Naive thymus-derived CD4-positive, alpha-beta T cell (primary cell): ENCODE measurements at regions not wholly inside any gene's neighbourhood (a gene's known extent, or its start where the extent isn't known, plus 50 kb on each side); places are given as distances from the start of the nearest gene placed in this dataset.

ENCODE experiments used
- ATAC-seq: fragments of 150-1000 bp; cut with Tn5 transposase; 2 replicates; pipeline ENCODE4 v1.10.0; 2021; ENCODE audit warnings: mild to moderate bottlenecking, moderate library complexity
- CTCF ChIA-PET: fragments of 350-600 bp; sonication (Branson Sonifier 250); formaldehyde crosslinking; loops from one replicate; lab custom pipeline; 2021; ENCODE audit warnings: antibody characterized with exemption; lab: Charles Lee
- POLR2A ChIA-PET: fragments of 350-600 bp; sonication (Branson Sonifier 250); formaldehyde crosslinking; loops from one replicate; lab custom pipeline; 2021; ENCODE audit warnings: antibody characterized with exemption, inconsistent platforms; lab: Charles Lee
- DNase-seq, 9 donors: peaks; one replicate each; pipeline versions ENCODE4 v3.0.0 to v3.0.0-alpha.2; 2020 to 2022; ENCODE audit warnings: mixed read lengths in 1 of 9
- H3K27ac ChIP-seq: one replicate; pipeline ENCODE4 v1.7.0; 2013; ENCODE audit warnings: mild to moderate bottlenecking, low read depth, low read length, moderate library complexity
- H3K27me3 ChIP-seq, 2 donors: one replicate each; pipeline ENCODE4 v1.7.0; 2013; ENCODE audit warnings: low read length in 2 of 2, mild to moderate bottlenecking in 2 of 2, moderate library complexity in 2 of 2; ENCODE audit not compliant: control insufficient read depth in 2 of 2, insufficient read depth in 2 of 2
- H3K36me3 ChIP-seq, 3 experiments: 1 replicate in 2 of 3; 2 replicates in 1 of 3; pipeline ENCODE4 v1.7.0; 2013; ENCODE audit warnings: low read length in 3 of 3, mild to moderate bottlenecking in 3 of 3, moderate library complexity in 1 of 3; ENCODE audit not compliant: insufficient read depth in 3 of 3, control insufficient read depth in 2 of 3
- H3K4me1 ChIP-seq, 2 donors: one replicate each; pipeline ENCODE4 v1.7.0; 2013; ENCODE audit warnings: low read length in 2 of 2, mild to moderate bottlenecking in 2 of 2, moderate library complexity in 1 of 2; ENCODE audit not compliant: control insufficient read depth in 2 of 2, insufficient read depth in 2 of 2
- H3K4me3 ChIP-seq: 2 replicates; pipeline ENCODE4 v1.7.0; 2013; ENCODE audit warnings: mild to moderate bottlenecking, low read length
- H3K9me3 ChIP-seq, 3 experiments: 1 replicate in 2 of 3; 2 replicates in 1 of 3; pipeline ENCODE4 v1.7.0; 2013; ENCODE audit warnings: low read length in 3 of 3; ENCODE audit not compliant: control insufficient read depth in 2 of 3
- H3K27ac Mint-ChIP-seq, 9 donors: one replicate each; pipeline ENCODE4 v1.8.0; 2020 to 2022; ENCODE audit warnings: mixed read lengths in 9 of 9, mild to moderate bottlenecking in 8 of 9, moderate library complexity in 5 of 9, inconsistent platforms in 2 of 9
- H3K27me3 Mint-ChIP-seq, 5 donors: one replicate each; pipeline ENCODE4 v1.8.0; 2021 to 2022; ENCODE audit warnings: mixed read lengths in 5 of 5, mild to moderate bottlenecking in 1 of 5
- H3K36me3 Mint-ChIP-seq, 5 donors: one replicate each; pipeline ENCODE4 v1.8.0; 2020 to 2022; ENCODE audit warnings: mixed read lengths in 5 of 5, mild to moderate bottlenecking in 3 of 5, inconsistent platforms in 1 of 5
- H3K4me1 Mint-ChIP-seq, 7 donors: one replicate each; pipeline ENCODE4 v1.8.0; 2020 to 2022; ENCODE audit warnings: mixed read lengths in 7 of 7, mild to moderate bottlenecking in 3 of 7, inconsistent platforms in 1 of 7
- H3K4me3 Mint-ChIP-seq, 10 donors: one replicate each; pipeline ENCODE4 v1.8.0; 2020 to 2022; ENCODE audit warnings: mild to moderate bottlenecking in 10 of 10, mixed read lengths in 10 of 10, moderate library complexity in 6 of 10, inconsistent platforms in 2 of 10
- H3K9me3 Mint-ChIP-seq, 11 donors: one replicate each; pipeline ENCODE4 v1.8.0; 2020 to 2022; ENCODE audit warnings: mixed read lengths in 11 of 11, mild to moderate bottlenecking in 4 of 11, inconsistent platforms in 1 of 11, moderate library complexity in 1 of 11
- intact Hi-C, 2 donors: fragments of 100-400 bp; cut with micrococcal nuclease; formaldehyde crosslinking; loops; one replicate each; pipeline ENCODE4 v1.15.1; 2023

DNA sequence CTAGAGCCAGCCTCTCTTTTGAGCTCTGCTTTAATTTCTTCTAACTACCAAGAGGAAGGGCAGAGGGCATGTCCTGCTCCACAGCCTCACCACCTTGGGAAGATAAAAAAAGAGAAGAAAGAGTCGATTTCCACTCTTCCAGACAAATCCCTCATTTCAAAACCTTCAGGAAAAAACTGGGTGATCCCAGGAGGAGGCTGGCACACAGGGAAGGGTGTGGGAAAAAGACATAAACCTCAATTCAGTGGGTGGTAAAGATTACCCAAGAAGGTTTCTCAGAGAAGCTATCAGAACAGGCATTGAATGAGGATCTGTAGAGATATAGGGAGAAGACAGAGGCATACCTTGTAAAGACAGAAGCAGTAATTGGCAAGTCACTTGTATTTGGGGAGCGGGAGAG is 79.9 kb upstream of the CRHR1 start:
- Histone ChIP-seq H3K27me3 (peaks cover 0 to 7% of the 10 kb centered on the region in 2 donors), H3K4me1 (no peaks in the 10 kb centered on the region), H3K36me3 (no peaks in the 10 kb centered on the region), H3K27ac (no peak overlapping the region), H3K4me3 (no peak overlapping the region), H3K9me3 (no peaks in the 10 kb centered on the region)
- DNase-seq (no peak), ATAC-seq (no peak)
- ChIA-PET POLR2A (no interaction called here), CTCF (no interaction called here)
- H3K4me1 Mint-ChIP-seq, result peaks cover 0 to 2% (median 0%) of the 10 kb centered on the region in 7 donors
- intact Hi-C loops, result no loop called here
- peaks cover 0 to 4% (median 0%) of the 10 kb centered on the region in 5 donors for H3K36me3 Mint-ChIP-seq
- no peak overlapping the region for H3K27ac Mint-ChIP-seq
- peaks cover 29 to 45% (median 35%) of the 10 kb centered on the region in 5 donors for H3K27me3 Mint-ChIP-seq
- no peaks in the 10 kb centered on the region for H3K9me3 Mint-ChIP-seq
- H3K4me3 Mint-ChIP-seq, result no peak overlapping the region

GRCh38 chr17:45705123-45706009 is 78.8 kb upstream of the CRHR1 start:
- Mint-ChIP-seq H3K27ac (no peak overlapping the region), H3K9me3 (no peaks in the 10 kb centered on the region), H3K4me3 (no peak overlapping the region), H3K27me3 (peaks cover 24 to 47% (median 38%) of the 10 kb centered on the region in 5 donors), H3K4me1 (peaks cover 0 to 2% (median 0%) of the 10 kb centered on the region in 7 donors), H3K36me3 (peaks cover 0 to 4% (median 0%) of the 10 kb centered on the region in 5 donors)
- no peaks in the 10 kb centered on the region for H3K36me3 ChIP-seq
- CTCF ChIA-PET, result no interaction called here
- no peaks in the 10 kb centered on the region for H3K4me1 ChIP-seq
- H3K27me3 ChIP-seq, result peaks cover 0 to 7% of the 10 kb centered on the region in 2 donors
- intact Hi-C loops, result no loop called here
- DNase-seq (peak in 1 of 9 donors; percentile 24), ATAC-seq (no peak)
- H3K4me3 ChIP-seq, result no peak overlapping the region
- POLR2A ChIA-PET, result no interaction called here
- H3K9me3 ChIP-seq, result no peaks in the 10 kb centered on the region
- H3K27ac ChIP-seq, result no peak overlapping the region

DNA sequence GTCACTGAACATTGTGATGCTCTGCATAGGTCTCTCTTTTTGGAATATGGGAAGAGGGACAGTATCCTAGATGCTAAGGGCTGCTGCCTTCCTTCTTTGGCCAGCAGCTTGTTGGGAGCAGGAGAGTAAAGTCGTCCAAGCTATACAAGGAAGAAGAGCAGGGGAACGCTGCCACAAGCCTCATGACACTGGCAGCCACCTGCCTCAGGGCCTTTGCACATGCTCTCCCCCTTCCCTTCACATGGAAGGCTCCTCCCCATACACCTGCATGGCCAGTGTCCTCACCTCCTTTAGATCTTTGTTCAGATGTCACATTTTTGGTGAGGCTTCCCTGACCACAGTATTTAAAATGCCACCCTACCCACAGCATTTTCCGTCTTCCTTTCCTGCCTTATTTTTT is 78.1 kb upstream of the CRHR1 start:
- no peak for ATAC-seq
- intact Hi-C loops, result no loop called here
- H3K27ac ChIP-seq, result no peak overlapping the region
- H3K9me3 Mint-ChIP-seq, result no peaks in the 10 kb centered on the region
- no peaks in the 10 kb centered on the region for H3K36me3 ChIP-seq
- peaks cover 0 to 7% of the 10 kb centered on the region in 2 donors for H3K27me3 ChIP-seq
- no peak for DNase-seq
- H3K4me3 ChIP-seq, result no peak overlapping the region
- H3K4me1 Mint-ChIP-seq, result peaks cover 0 to 2% (median 0%) of the 10 kb centered on the region in 7 donors
- H3K9me3 ChIP-seq, result no peaks in the 10 kb centered on the region
- H3K36me3 Mint-ChIP-seq, result peaks cover 0 to 4% (median 0%) of the 10 kb centered on the region in 5 donors
- no peak overlapping the region for H3K4me3 Mint-ChIP-seq
- no peaks in the 10 kb centered on the region for H3K4me1 ChIP-seq
- ChIA-PET POLR2A (no interaction called here), CTCF (no interaction called here)
- H3K27me3 Mint-ChIP-seq, result peaks cover 20 to 45% (median 41%) of the 10 kb centered on the region in 5 donors
- no peak overlapping the region for H3K27ac Mint-ChIP-seq

DNA sequence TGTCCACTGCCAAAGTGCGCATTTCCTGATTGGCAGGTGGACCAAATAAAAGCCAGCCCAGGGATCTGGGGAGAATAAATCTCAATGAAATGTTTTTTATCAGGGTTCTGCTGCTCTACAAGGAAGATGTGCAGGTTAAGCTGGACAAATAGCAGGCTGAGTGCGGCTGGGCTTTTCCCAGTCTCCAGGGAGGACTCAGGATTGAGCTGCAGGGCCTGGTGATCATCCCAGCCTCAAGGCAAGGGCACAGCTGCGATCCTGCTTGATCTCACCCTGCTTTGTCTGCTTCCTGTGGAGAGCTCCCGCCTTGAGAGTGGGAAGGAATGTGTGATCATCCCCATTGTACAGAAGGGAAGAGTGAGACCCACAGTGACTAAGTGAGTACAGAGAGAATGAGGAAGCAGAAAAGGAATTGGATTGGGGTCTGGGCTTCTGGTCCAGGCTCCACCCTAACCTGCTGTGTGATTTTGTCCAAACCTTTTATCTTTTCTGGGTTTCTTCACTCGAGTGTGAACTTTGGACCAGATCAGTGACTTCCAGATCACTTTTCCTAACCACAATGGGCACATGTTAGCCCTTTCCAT is 75.3 kb upstream of the CRHR1 start:
- H3K27ac Mint-ChIP-seq, result no peak overlapping the region
- H3K36me3 Mint-ChIP-seq, result no peaks in the 10 kb centered on the region
- Histone ChIP-seq H3K4me1 (no peaks in the 10 kb centered on the region), H3K9me3 (no peaks in the 10 kb centered on the region), H3K27me3 (peaks cover 0 to 5% of the 10 kb centered on the region in 2 donors), H3K36me3 (no peaks in the 10 kb centered on the region), H3K4me3 (no peak overlapping the region), H3K27ac (no peak overlapping the region)
- intact Hi-C loops, result no loop called here
- no peak overlapping the region for H3K4me3 Mint-ChIP-seq
- peaks cover 0 to 2% (median 0%) of the 10 kb centered on the region in 7 donors for H3K4me1 Mint-ChIP-seq
- no peak for ATAC-seq
- H3K9me3 Mint-ChIP-seq, result peaks cover 0 to 2% (median 0%) of the 10 kb centered on the region in 11 donors
- peaks cover 16 to 56% (median 35%) of the 10 kb centered on the region in 5 donors for H3K27me3 Mint-ChIP-seq
- ChIA-PET POLR2A (no interaction called here), CTCF (no interaction called here)
- no peak for DNase-seq

- Histone ChIP-seq H3K27me3 (no peaks in the 10 kb centered on the region), H3K9me3 (no peaks in the 10 kb centered on the region), H3K4me1 (no peaks in the 10 kb centered on the region), H3K27ac (no peak overlapping the region), H3K36me3 (no peaks in the 10 kb centered on the region), H3K4me3 (no peak overlapping the region)
- DNase-seq (no peak), ATAC-seq (no peak)
- no peak overlapping the region for H3K27ac Mint-ChIP-seq
- H3K27me3 Mint-ChIP-seq, result peaks cover 11 to 55% (median 31%) of the 10 kb centered on the region in 5 donors
- no peaks in the 10 kb centered on the region for H3K36me3 Mint-ChIP-seq
- peaks cover 0 to 2% (median 0%) of the 10 kb centered on the region in 7 donors for H3K4me1 Mint-ChIP-seq
- intact Hi-C loops, result no loop called here
- CTCF ChIA-PET, result no interaction called here
- POLR2A ChIA-PET, result no interaction called here
- H3K4me3 Mint-ChIP-seq, result no peak overlapping the region
- peaks cover 0 to 2% (median 0%) of the 10 kb centered on the region in 11 donors for H3K9me3 Mint-ChIP-seq
These were observed 74.3 kb upstream of the CRHR1 start for GRCh38 chr17:45709728-45710288.

- H3K4me1 ChIP-seq, result no peaks in the 10 kb centered on the region
- peaks cover 27 to 45% (median 32%) of the 10 kb centered on the region in 5 donors for H3K27me3 Mint-ChIP-seq
These were observed 68.3 kb upstream of the CRHR1 start for GRCh38 chr17:45715787-45716186.

More at GRCh38 chr17:45715787-45716186, 68.3 kb upstream of the CRHR1 start:
- POLR2A ChIA-PET, result no interaction called here
- Mint-ChIP-seq H3K4me3 (no peak overlapping the region), H3K36me3 (peaks cover 0 to 4% (median 0%) of the 10 kb centered on the region in 5 donors), H3K4me1 (no peaks in the 10 kb centered on the region), H3K27ac (no peak overlapping the region), H3K9me3 (peaks cover 0 to 2% (median 0%) of the 10 kb centered on the region in 11 donors)
- no peaks in the 10 kb centered on the region for H3K27me3 ChIP-seq
- intact Hi-C loops, result no loop called here
- no peak for ATAC-seq
- CTCF ChIA-PET, result no interaction called here
- H3K36me3 ChIP-seq, result no peaks in the 10 kb centered on the region
- no peak overlapping the region for H3K4me3 ChIP-seq
- no peaks in the 10 kb centered on the region for H3K9me3 ChIP-seq
- H3K27ac ChIP-seq, result no peak overlapping the region
- DNase-seq, result no peak
